Heart left ventricle (tissue), 16 donors: ENCODE measurements at regions not wholly inside any gene's neighbourhood (a gene's known extent, or its start where the extent isn't known, plus 50 kb on each side); places are given as distances from the start of the nearest gene placed in this dataset.

Experiments used
- ATAC-seq, 4 donors: fragments of 200-7000 bp; cut with Tn5 transposase; one replicate each; pipeline ENCODE4 v1.9.1; 2020 to 2022; ENCODE audit warnings: moderate library complexity in 4 of 4, mild to moderate bottlenecking in 3 of 4, moderate number of reproducible peaks in 1 of 4
- DNase-seq, 5 donors: peaks; one replicate each; pipeline ENCODE4 v3.0.0-alpha.2; 2020
- H3K27ac ChIP-seq, 12 donors: fragments of 200-600 bp; sonication (generic) in 4 of 12; one replicate each; pipeline versions ENCODE4 v1.5.0 to v1.8.0; 2016 to 2022; ENCODE audit warnings: mild to moderate bottlenecking in 2 of 12
- H3K27me3 ChIP-seq, 9 donors: fragments of 200-600 bp; sonication (generic) in 2 of 9; one replicate each; pipeline versions ENCODE4 v1.5.1 to v1.8.0; 2016 to 2022; ENCODE audit warnings: mild to moderate bottlenecking in 3 of 9
- H3K36me3 ChIP-seq, 9 donors: fragments of 200-600 bp; sonication (generic) in 2 of 9; one replicate each; pipeline versions ENCODE4 v1.5.0 to v1.8.0; 2018 to 2022; ENCODE audit warnings: mild to moderate bottlenecking in 2 of 9
- H3K4me1 ChIP-seq, 12 donors: fragments of 200-600 bp; sonication (generic) in 4 of 12; one replicate each; pipeline versions ENCODE4 v1.5.0 to v1.8.0; 2016 to 2022; ENCODE audit warnings: mild to moderate bottlenecking in 3 of 12
- H3K4me3 ChIP-seq, 12 donors: fragments of 200-600 bp; sonication (generic) in 4 of 12; one replicate each; pipeline versions ENCODE4 v1.5.0 to v1.8.0; 2017 to 2022; ENCODE audit warnings: mild to moderate bottlenecking in 9 of 12, moderate library complexity in 4 of 12
- H3K9me3 ChIP-seq, 12 donors: fragments of 200-600 bp; sonication (generic) in 4 of 12; one replicate each; pipeline versions ENCODE4 v1.5.0 to v1.8.0; 2016 to 2022; ENCODE audit warnings: mild to moderate bottlenecking in 1 of 12
- CTCF ChIP-seq, 12 donors: fragments of 200-600 bp; sonication (generic) in 4 of 12; IDR thresholded peaks; one replicate each; pipeline versions ENCODE4 v1.5.0 to v1.8.0; 2018 to 2022; ENCODE audit warnings: antibody characterized with exemption in 12 of 12, mild to moderate bottlenecking in 5 of 12
- POLR2A ChIP-seq, 2 donors: fragments of 450-650 bp; IDR thresholded peaks; one replicate each; pipeline ENCODE4 v1.6.1; 2017; ENCODE audit warnings: antibody characterized with exemption in 2 of 2, mild to moderate bottlenecking in 2 of 2, moderate library complexity in 2 of 2
- WGBS, 4 donors: extraction: QIAGEN DNeasy Blood & Tissue Kit in 2 of 4; methylation state at CpG; one replicate each; pipeline versions ENCODE4 v1.1.5 to v1.1.7; 2013 to 2018; 5-methylcytosine and 5-hydroxymethylcytosine counted together
- intact Hi-C, 10 donors: fragments of 100-400 bp; cut with DNase I; formaldehyde crosslinking; loops; one replicate each; pipeline versions ENCODE4 v1.11.1 to v1.14.2; 2022
- donor health status: ischemic (EF 13 %, LVEDD 7.1; RV severe dilation, severe dysfunction).
- donor health status: healthy with polysubstance abuse.
- donor health status: DM: no; HTN: yes; CAD: no.
- donor health status: DM: no; HTN: no; CAD: no.
- donor health status: ischemic (EF 25% LVEDD 6.9; RV normal size, moderate dysfunction).
- donor health status: ischemic (EF 25% LVEDD 5.7; RV mildly dilated, moderate dysfunction).
- donor health status: healthy.
- donor health status: DM: yes; HTN: yes; CAD: no.
- donor health status: ischemic (EF 35%, LVEDD 5.7; RV mildly dilated, moderate dysfunction).
- donor health status: nonischemic (EF 11% LVEDD 7.7; RV severe dilation, severe dysfunction).
- donor health status: DM: yes; HTN: yes; CAD: no.
- donor health status: PGD.
- donor health status: ischemic (EF 29% LVEDD 5.4; RV normal size, mild dysfunction).
- donor health status: nonischemic (EF 23%, LVEDD 6.1; RV moderate dilation, normal function).

GRCh38 chr5:51556833-51557232 is 173.6 kb downstream of the ISL1 start:
- intact Hi-C loops, result no loop called here
- no peak for DNase-seq
- Histone ChIP-seq H3K4me3 (no peak overlapping the region), H3K4me1 (no peaks in the 10 kb centered on the region), H3K27ac (no peak overlapping the region), H3K27me3 (no peaks in the 10 kb centered on the region), H3K36me3 (no peaks in the 10 kb centered on the region), H3K9me3 (peaks cover 0 to 13% (median 0%) of the 10 kb centered on the region in 12 donors)
- TF ChIP-seq CTCF (IDR thresholded peaks at IDR 0.05) (no peak), POLR2A (IDR thresholded peaks at IDR 0.05) (no peak)
- WGBS, 4 donors, result 80 to 90% (median 85%) methylated on average over 4 of the region's 4 CpGs
- no peak for ATAC-seq

GRCh38 chr5:51558682-51559081 is 175.4 kb downstream of the ISL1 start:
- ATAC-seq (no peak), DNase-seq (no peak)
- H3K9me3 ChIP-seq, result peaks cover 0 to 4% (median 0%) of the 10 kb centered on the region in 12 donors
- 84 to 92% (median 90%) methylated on average over 1 of the region's 1 CpG for WGBS, 4 donors
- no peaks in the 10 kb centered on the region for H3K36me3 ChIP-seq
- H3K27me3 ChIP-seq, result no peaks in the 10 kb centered on the region
- H3K27ac ChIP-seq, result no peak overlapping the region
- H3K4me3 ChIP-seq, result no peak overlapping the region
- intact Hi-C loops, result no loop called here
- no peak for TF ChIP-seq POLR2A (IDR thresholded peaks at IDR 0.05)
- no peak for TF ChIP-seq CTCF (IDR thresholded peaks at IDR 0.05)
- H3K4me1 ChIP-seq, result no peaks in the 10 kb centered on the region

GRCh38 chr5:51559339-51559738 is 176.1 kb downstream of the ISL1 start:
- TF ChIP-seq CTCF (IDR thresholded peaks at IDR 0.05), result no peak
- no peak for TF ChIP-seq POLR2A (IDR thresholded peaks at IDR 0.05)
- WGBS, 4 donors, result 51 to 66% (median 61%) methylated on average over 2 of the region's 2 CpGs
- Histone ChIP-seq H3K4me1 (no peaks in the 10 kb centered on the region), H3K36me3 (no peaks in the 10 kb centered on the region), H3K4me3 (no peak overlapping the region), H3K9me3 (no peaks in the 10 kb centered on the region), H3K27me3 (no peaks in the 10 kb centered on the region), H3K27ac (no peak overlapping the region)
- intact Hi-C loops, result no loop called here
- no peak for DNase-seq
- ATAC-seq, result no peak

- 51 to 69% (median 65%) methylated on average over 2 of the region's 2 CpGs for WGBS, 4 donors
- TF ChIP-seq CTCF (IDR thresholded peaks at IDR 0.05) (no peak), POLR2A (IDR thresholded peaks at IDR 0.05) (no peak)
- no peak for ATAC-seq
Observed at GRCh38 chr5:51559921-51560658, 176.8 kb downstream of the ISL1 start.

More at GRCh38 chr5:51559921-51560658, 176.8 kb downstream of the ISL1 start:
- Histone ChIP-seq H3K4me3 (no peak overlapping the region), H3K4me1 (no peaks in the 10 kb centered on the region), H3K27ac (no peak overlapping the region), H3K9me3 (no peaks in the 10 kb centered on the region), H3K27me3 (no peaks in the 10 kb centered on the region), H3K36me3 (no peaks in the 10 kb centered on the region)
- intact Hi-C loops, result no loop called here
- DNase-seq, result no peak
